GM12878 (cell line): ENCODE measurements at regions not wholly inside any gene's neighbourhood (a gene's known extent, or its start where the extent isn't known, plus 50 kb on each side); places are given as distances from the start of the nearest gene placed in this dataset.

Source experiments
- ATAC-seq: fragments of 200-7000 bp; cut with Tn5 transposase; 3 replicates; pipeline ENCODE4 v1.9.1; 2020; ENCODE audit warnings: mild to moderate bottlenecking, moderate library complexity
- BruUV-seq: library from RNA; stranded (reverse); fragments of 400-500 nt; replicated peaks from 2 replicates; lab custom pipeline; 2021; lab: Mats Ljungman, UMichigan
- CTCF ChIA-PET: fragments of 300-600 bp; sonication (Branson Sonifier 250); formaldehyde crosslinking; extraction: SDS; loops from one replicate; lab custom pipeline; 2021; ENCODE audit warnings: inconsistent platforms; lab: Yijun Ruan, JAX
- POLR2A ChIA-PET: fragments of 350-600 bp; formaldehyde crosslinking; extraction: SDS; loops from one replicate; lab custom pipeline; 2021; ENCODE audit warnings: inconsistent platforms; lab: Charles Lee
- RAD21 ChIA-PET: fragments of 300-600 bp; sonication (Branson Sonifier 250); formaldehyde crosslinking; loops from one replicate; lab custom pipeline; 2023; ENCODE audit warnings: antibody characterized with exemption; ENCODE audit not compliant: unreplicated experiment; lab: Charles Lee
- SMC1A ChIA-PET: fragments of 300-600 bp; sonication (Branson Sonifier 250); formaldehyde crosslinking; loops from one replicate; lab custom pipeline; 2023; ENCODE audit not compliant: unreplicated experiment, uncharacterized antibody; lab: Charles Lee
- DNase-seq: peaks from one replicate; pipeline ENCODE4 v3.0.0-alpha.2; 2011; ENCODE audit warnings: low read depth, low spot score
- FAIRE-seq: peaks from 3 replicates; lab custom pipeline; 2011; peaks lifted over from hg19 to GRCh38; lab: Jason Lieb, UNC
- H2AFZ ChIP-seq: 2 replicates; pipeline ENCODE4 v1.6.0; 2011; ENCODE audit warnings: low read depth, low read length, control low read depth; ENCODE audit not compliant: control insufficient read depth
- H3K27ac ChIP-seq: 2 replicates; pipeline ENCODE4 v1.5.1; 2011; ENCODE audit warnings: control low read depth; ENCODE audit not compliant: control insufficient read depth, insufficient read depth
- H3K27me3 ChIP-seq, 2 experiments: replicated peaks in 1 of 2; 2 replicates each; pipeline versions ENCODE4 v1.6.0 to v1.6.1; 2011; ENCODE audit warnings: low read length in 1 of 2; ENCODE audit not compliant: control insufficient read depth in 2 of 2, insufficient read depth in 2 of 2
- H3K36me3 ChIP-seq, 2 experiments: 2 replicates each; pipeline ENCODE4 v1.5.1; 2011; ENCODE audit warnings: low read length in 1 of 2; ENCODE audit not compliant: control insufficient read depth in 2 of 2, insufficient read depth in 2 of 2
- H3K4me1 ChIP-seq: 2 replicates; pipeline ENCODE4 v1.6.1; 2011; ENCODE audit warnings: mild to moderate bottlenecking, low read length, moderate library complexity, mixed read lengths; ENCODE audit not compliant: control insufficient read depth, insufficient read depth
- H3K4me2 ChIP-seq: 2 replicates; pipeline ENCODE4 v1.6.0; 2011; ENCODE audit warnings: control low read depth; ENCODE audit not compliant: control insufficient read depth, insufficient read depth
- H3K4me3 ChIP-seq: fragments of 200-600 bp; sonication (generic); 2 replicates; pipeline ENCODE4 v1.5.1; 2016
- H3K79me2 ChIP-seq: 2 replicates; pipeline ENCODE4 v1.6.0; 2011; ENCODE audit warnings: low read length; ENCODE audit not compliant: control insufficient read depth, insufficient read depth
- H3K9ac ChIP-seq: 2 replicates; pipeline ENCODE4 v1.8.0; 2011; ENCODE audit warnings: low read length, control low read depth, mixed read lengths; ENCODE audit not compliant: control insufficient read depth, insufficient read depth
- H3K9me3 ChIP-seq: replicated peaks from 3 replicates; pipeline ENCODE4 v1.5.1; 2011; ENCODE audit warnings: mild to moderate bottlenecking, low read length; ENCODE audit not compliant: control insufficient read depth, insufficient read depth
- H4K20me1 ChIP-seq: 2 replicates; pipeline ENCODE4 v1.6.0; 2011; ENCODE audit not compliant: control insufficient read depth, insufficient read depth
- CBX3 ChIP-seq: fragments of 200-600 bp; sonication (generic); IDR thresholded peaks from 2 replicates; pipeline ENCODE4 v1.6.1; 2016; ENCODE audit warnings: low read depth, borderline replicate concordance
- EGR1 ChIP-seq, 2 experiments: IDR thresholded peaks; 1 replicate in 1 of 2; 2 replicates in 1 of 2; pipeline ENCODE4 v1.6.1; 2011 to 2012; ENCODE audit warnings: low read depth in 2 of 2, low read length in 2 of 2, borderline replicate concordance in 1 of 2, mild to moderate bottlenecking in 1 of 2, moderate library complexity in 1 of 2
- FOXK2 ChIP-seq: fragments of 450-650 bp; IDR thresholded peaks from 2 replicates; pipeline ENCODE4 v1.6.1; 2017; ENCODE audit warnings: mild to moderate bottlenecking, moderate library complexity
- FOXM1 ChIP-seq: IDR thresholded peaks from 2 replicates; pipeline ENCODE4 v1.6.1; 2012; ENCODE audit warnings: low read depth, mild to moderate bottlenecking, inconsistent platforms, low read length, moderate library complexity
- GATAD2B ChIP-seq: fragments of 450-650 bp; conservative IDR thresholded peaks from 2 replicates; pipeline ENCODE4 v1.6.1; 2017; ENCODE audit warnings: low read depth, mild to moderate bottlenecking, moderate library complexity
- MYB ChIP-seq: fragments of 150-350 bp; IDR thresholded peaks from 2 replicates; pipeline ENCODE4 v1.6.1; 2014; ENCODE audit warnings: mild to moderate bottlenecking, low read depth, low read length, borderline replicate concordance
- NR2C1 ChIP-seq: fragments of 450-650 bp; IDR thresholded peaks from 2 replicates; pipeline ENCODE4 v1.6.1; 2017; ENCODE audit warnings: antibody characterized with exemption, mild to moderate bottlenecking, moderate library complexity
- POLR2AphosphoS5 ChIP-seq: IDR thresholded peaks from 2 replicates; pipeline ENCODE4 v1.6.1; 2011; ENCODE audit warnings: mild to moderate bottlenecking, low read length, inconsistent platforms
- SPI1 ChIP-seq: IDR thresholded peaks from 2 replicates; pipeline ENCODE4 v1.6.1; 2011; ENCODE audit warnings: low read depth, mild to moderate bottlenecking, low read length, moderate library complexity, borderline replicate concordance; ENCODE audit not compliant: insufficient read depth
- SRF ChIP-seq, 2 experiments: IDR thresholded peaks; 2 replicates each; pipeline ENCODE4 v1.6.1; 2011; ENCODE audit warnings: low read depth in 2 of 2, low read length in 2 of 2, mild to moderate bottlenecking in 1 of 2, moderate library complexity in 1 of 2
- TAF1 ChIP-seq: IDR thresholded peaks from 2 replicates; pipeline ENCODE4 v1.6.1; 2011; ENCODE audit warnings: mild to moderate bottlenecking, low read depth, low read length, borderline replicate concordance
- WGBS: methylation state at CpG from one replicate; pipeline ENCODE4 v1.1.6; 2016; ENCODE audit warnings: low lambda C conversion rate; ENCODE audit not compliant: insufficient replicate concordance, insufficient coverage; ENCODE audit errors: missing lambda C conversion rate; 5-methylcytosine and 5-hydroxymethylcytosine counted together
- in situ Hi-C: fragments of 300-500 bp; cut with MboI; formaldehyde crosslinking; loops from 9 replicates; pipeline ENCODE4 v1.14.3; 2018; ENCODE audit warnings: mixed read lengths
- intact Hi-C: fragments of 100-400 bp; cut with micrococcal nuclease; formaldehyde crosslinking; loops from one replicate; pipeline ENCODE4 v1.14.2; 2022; ENCODE audit not compliant: unreplicated experiment
- TF ChIP-seq, protein P1 (sequence below): IDR thresholded peaks from 2 replicates; pipeline ENCODE4 v1.6.1; 2011; ENCODE audit warnings: low read depth, low read length, improper control_type of control experiment, borderline replicate concordance
- TF ChIP-seq, protein P2 (sequence below): fragments of 450-650 bp; IDR thresholded peaks from 2 replicates; pipeline ENCODE4 v1.6.1; 2017; ENCODE audit warnings: low read depth, mild to moderate bottlenecking, moderate library complexity

DNA sequence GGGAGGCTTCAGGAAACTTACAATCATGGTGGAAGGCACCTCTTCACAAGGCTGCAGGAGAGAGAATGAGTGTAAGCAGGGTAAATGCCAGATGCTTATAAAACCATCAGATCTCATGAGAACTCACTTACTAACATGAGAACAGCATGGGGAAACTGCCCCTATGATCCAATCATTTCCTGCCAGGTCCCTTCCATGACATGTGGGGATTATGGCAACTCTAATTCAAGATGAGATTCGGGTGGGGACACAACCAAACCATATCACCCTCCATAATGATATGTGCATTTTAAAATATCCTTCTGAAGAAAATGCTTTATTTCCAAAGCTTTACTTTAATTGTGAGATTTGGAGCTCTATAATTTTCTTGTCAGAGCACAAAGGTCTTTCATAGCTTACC lies 154.1 kb upstream of the CENPW start:
- ChIA-PET POLR2A (no interaction called here), RAD21 (no interaction called here), SMC1A (interaction anchor here (0.6 to 2.9 kb wide), 4 partner anchors 9 to 578 kb away, joined by 3 to 11 read pairs (median 5); no protein-coding TSS in a partner anchor), CTCF (interaction anchor here (1.8 kb wide), 1 partner anchor 16 kb away, joined by 4 read pairs; no protein-coding TSS in a partner anchor)
- Histone ChIP-seq H3K79me2 (no peaks in the 10 kb centered on the region), H3K27me3 (no peaks in the 10 kb centered on the region), H2AFZ (no peak overlapping the region), H3K4me2 (no peak overlapping the region), H3K27ac (no peak overlapping the region), H3K9me3 (no peaks in the 10 kb centered on the region), H4K20me1 (no peaks in the 10 kb centered on the region), H3K9ac (no peak overlapping the region), H3K4me3 (no peak overlapping the region), H3K36me3 (no peaks in the 10 kb centered on the region), H3K4me1 (peaks cover 14% of the 10 kb centered on the region)
- in situ Hi-C loops (no loop called here), intact Hi-C loops (no loop called here)
- no peak for TF ChIP-seq POLR2AphosphoS5
- TF ChIP-seq SPI1 = no peak
- TF ChIP-seq EGR1 (IDR thresholded peaks at IDR 0.05; ENCODE audit: borderline replicate concordance in 1 of 2, low read depth in 2 of 2, low read length in 2 of 2) = no peak
- TF ChIP-seq NR2C1 = no peak
- no peak for TF ChIP-seq TAF1
- TF ChIP-seq MYB = no peak
- no peak for TF ChIP-seq FOXK2
- TF ChIP-seq SRF (IDR thresholded peaks at IDR 0.05; ENCODE audit: low read depth in 2 of 2, low read length in 2 of 2) = no peak
- TF ChIP-seq CBX3 = no peak
- no peak for TF ChIP-seq FOXM1
- TF ChIP-seq, protein P1, sequence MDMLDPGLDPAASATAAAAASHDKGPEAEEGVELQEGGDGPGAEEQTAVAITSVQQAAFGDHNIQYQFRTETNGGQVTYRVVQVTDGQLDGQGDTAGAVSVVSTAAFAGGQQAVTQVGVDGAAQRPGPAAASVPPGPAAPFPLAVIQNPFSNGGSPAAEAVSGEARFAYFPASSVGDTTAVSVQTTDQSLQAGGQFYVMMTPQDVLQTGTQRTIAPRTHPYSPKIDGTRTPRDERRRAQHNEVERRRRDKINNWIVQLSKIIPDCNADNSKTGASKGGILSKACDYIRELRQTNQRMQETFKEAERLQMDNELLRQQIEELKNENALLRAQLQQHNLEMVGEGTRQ = no peak
- TF ChIP-seq, protein P2, sequence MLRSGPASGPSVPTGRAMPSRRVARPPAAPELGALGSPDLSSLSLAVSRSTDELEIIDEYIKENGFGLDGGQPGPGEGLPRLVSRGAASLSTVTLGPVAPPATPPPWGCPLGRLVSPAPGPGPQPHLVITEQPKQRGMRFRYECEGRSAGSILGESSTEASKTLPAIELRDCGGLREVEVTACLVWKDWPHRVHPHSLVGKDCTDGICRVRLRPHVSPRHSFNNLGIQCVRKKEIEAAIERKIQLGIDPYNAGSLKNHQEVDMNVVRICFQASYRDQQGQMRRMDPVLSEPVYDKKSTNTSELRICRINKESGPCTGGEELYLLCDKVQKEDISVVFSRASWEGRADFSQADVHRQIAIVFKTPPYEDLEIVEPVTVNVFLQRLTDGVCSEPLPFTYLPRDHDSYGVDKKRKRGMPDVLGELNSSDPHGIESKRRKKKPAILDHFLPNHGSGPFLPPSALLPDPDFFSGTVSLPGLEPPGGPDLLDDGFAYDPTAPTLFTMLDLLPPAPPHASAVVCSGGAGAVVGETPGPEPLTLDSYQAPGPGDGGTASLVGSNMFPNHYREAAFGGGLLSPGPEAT = no peak
- TF ChIP-seq GATAD2B = no peak
- FAIRE-seq (no peak), DNase-seq (no peak), ATAC-seq (no peak)
- WGBS = 42% methylated on average over 1 of the region's 1 CpG
- no TSS peak for BruUV-seq
